Dendritic cell treated with granulocyte-macrophage colony-stimulating factor and Interleukin-4, amounts not matched to agents 40 ng/mL and 50 ng/mL, for 4 days (primary cell): ENCODE measurements at regions not wholly inside any gene's neighbourhood (a gene's known extent, or its start where the extent isn't known, plus 50 kb on each side); places are given as distances from the start of the nearest gene placed in this dataset.
"Not testable (repeated sequence)": the region's sequence is repeated elsewhere in the genome, so short reads cannot be mapped to it uniquely, and the experiment has no call there.

Source experiments
- H3K27ac Mint-ChIP-seq: one replicate; pipeline ENCODE4 v1.8.0; 2022; ENCODE audit warnings: mild to moderate bottlenecking, mixed read lengths
- H3K27me3 Mint-ChIP-seq: one replicate; pipeline ENCODE4 v1.8.0; 2022; ENCODE audit warnings: mild to moderate bottlenecking, mixed read lengths
- H3K36me3 Mint-ChIP-seq: one replicate; pipeline ENCODE4 v1.8.0; 2022; ENCODE audit warnings: low read depth, mixed read lengths
- H3K4me1 Mint-ChIP-seq: one replicate; pipeline ENCODE4 v1.8.0; 2022; ENCODE audit warnings: low read depth, mixed read lengths
- H3K4me3 Mint-ChIP-seq: one replicate; pipeline ENCODE4 v1.8.0; 2022; ENCODE audit warnings: mild to moderate bottlenecking, moderate library complexity, mixed read lengths
- H3K9me3 Mint-ChIP-seq: one replicate; pipeline ENCODE4 v1.8.0; 2022; ENCODE audit warnings: mixed read lengths
- intact Hi-C: fragments of 100-400 bp; cut with micrococcal nuclease; formaldehyde crosslinking; loops from one replicate; pipeline ENCODE4 v1.15.0; 2022

GRCh38 chr17:54376409-54376808 is 524.2 kb upstream of the TOM1L1 start:
- intact Hi-C loops, H3K4me1 Mint-ChIP-seq, H3K9me3 Mint-ChIP-seq, H3K4me3 Mint-ChIP-seq, H3K27me3 Mint-ChIP-seq, H3K27ac Mint-ChIP-seq, H3K36me3 Mint-ChIP-seq: not testable (repeated sequence)

- intact Hi-C loops = no loop called here
- no peak overlapping the region for H3K4me3 Mint-ChIP-seq
- no peak overlapping the region for H3K27ac Mint-ChIP-seq
Observed at GRCh38 chr17:54381482-54381881, 519.2 kb upstream of the TOM1L1 start.

GRCh38 chr17:54404259-54404658 is 496.4 kb upstream of the TOM1L1 start:
- H3K27ac Mint-ChIP-seq = no peak overlapping the region
- peaks cover 18% of the 10 kb centered on the region for H3K9me3 Mint-ChIP-seq
- no peaks in the 10 kb centered on the region for H3K27me3 Mint-ChIP-seq
- H3K36me3 Mint-ChIP-seq = no peaks in the 10 kb centered on the region
- no peak overlapping the region for H3K4me3 Mint-ChIP-seq
- no peaks in the 10 kb centered on the region for H3K4me1 Mint-ChIP-seq
- intact Hi-C loops = no loop called here

More at GRCh38 chr17:54381482-54381881, 519.2 kb upstream of the TOM1L1 start:
- no peaks in the 10 kb centered on the region for H3K27me3 Mint-ChIP-seq
- H3K4me1 Mint-ChIP-seq = no peaks in the 10 kb centered on the region
- no peaks in the 10 kb centered on the region for H3K36me3 Mint-ChIP-seq
- peaks cover 9% of the 10 kb centered on the region for H3K9me3 Mint-ChIP-seq

GRCh38 chr17:54405826-54406225 is 494.8 kb upstream of the TOM1L1 start:
- no peak overlapping the region for H3K27ac Mint-ChIP-seq
- H3K4me1 Mint-ChIP-seq = no peaks in the 10 kb centered on the region
- H3K36me3 Mint-ChIP-seq = no peaks in the 10 kb centered on the region
- peaks cover 18% of the 10 kb centered on the region for H3K9me3 Mint-ChIP-seq
- no peak overlapping the region for H3K4me3 Mint-ChIP-seq
- intact Hi-C loops = no loop called here
- H3K27me3 Mint-ChIP-seq = no peaks in the 10 kb centered on the region

GRCh38 chr17:54408731-54409130 is 491.9 kb upstream of the TOM1L1 start:
- intact Hi-C loops = no loop called here
- Mint-ChIP-seq H3K27ac (no peak overlapping the region), H3K36me3 (no peaks in the 10 kb centered on the region), H3K27me3 (no peaks in the 10 kb centered on the region), H3K4me1 (no peaks in the 10 kb centered on the region), H3K4me3 (no peak overlapping the region), H3K9me3 (peaks cover 18% of the 10 kb centered on the region)

- Mint-ChIP-seq H3K27ac (no peak overlapping the region), H3K9me3 (no peaks in the 10 kb centered on the region)
Observed at GRCh38 chr17:54418467-54418866, 482.2 kb upstream of the TOM1L1 start.

GRCh38 chr17:54425671-54426070 is 475.0 kb upstream of the TOM1L1 start:
- Mint-ChIP-seq H3K9me3 (peaks cover 13% of the 10 kb centered on the region), H3K36me3 (no peaks in the 10 kb centered on the region), H3K27ac (no peak overlapping the region), H3K27me3 (no peaks in the 10 kb centered on the region), H3K4me3 (no peak overlapping the region), H3K4me1 (no peaks in the 10 kb centered on the region)
- intact Hi-C loops = no loop called here

More at GRCh38 chr17:54418467-54418866, 482.2 kb upstream of the TOM1L1 start:
- no peaks in the 10 kb centered on the region for H3K36me3 Mint-ChIP-seq
- H3K4me1 Mint-ChIP-seq = no peaks in the 10 kb centered on the region
- no peaks in the 10 kb centered on the region for H3K27me3 Mint-ChIP-seq
- H3K4me3 Mint-ChIP-seq = no peak overlapping the region
- intact Hi-C loops = no loop called here

GRCh38 chr17:54426296-54426886 is 474.3 kb upstream of the TOM1L1 start:
- Mint-ChIP-seq H3K27ac (no peak overlapping the region), H3K4me1 (no peaks in the 10 kb centered on the region), H3K9me3 (peaks cover 13% of the 10 kb centered on the region), H3K4me3 (no peak overlapping the region), H3K36me3 (no peaks in the 10 kb centered on the region), H3K27me3 (no peaks in the 10 kb centered on the region)
- intact Hi-C loops = no loop called here

- intact Hi-C loops = no loop called here
- H3K36me3 Mint-ChIP-seq = no peaks in the 10 kb centered on the region
- peaks cover 39% of the 10 kb centered on the region for H3K9me3 Mint-ChIP-seq
- no peaks in the 10 kb centered on the region for H3K4me1 Mint-ChIP-seq
- no peak overlapping the region for H3K27ac Mint-ChIP-seq
- no peak overlapping the region for H3K4me3 Mint-ChIP-seq
- H3K27me3 Mint-ChIP-seq = no peaks in the 10 kb centered on the region
Observed at GRCh38 chr17:54435966-54436365, 464.7 kb upstream of the TOM1L1 start.

- intact Hi-C loops = no loop called here
- Mint-ChIP-seq H3K4me3 (no peak overlapping the region), H3K9me3 (peaks cover 49% of the 10 kb centered on the region), H3K36me3 (no peaks in the 10 kb centered on the region), H3K27me3 (no peaks in the 10 kb centered on the region), H3K4me1 (no peaks in the 10 kb centered on the region), H3K27ac (no peak overlapping the region)
Observed at GRCh38 chr17:54439816-54440215, 460.8 kb upstream of the TOM1L1 start.

GRCh38 chr17:54451051-54451450 is 449.6 kb upstream of the TOM1L1 start:
- intact Hi-C loops = no loop called here
- no peaks in the 10 kb centered on the region for H3K4me1 Mint-ChIP-seq
- H3K27me3 Mint-ChIP-seq = no peaks in the 10 kb centered on the region
- peaks cover 43% of the 10 kb centered on the region for H3K9me3 Mint-ChIP-seq
- no peak overlapping the region for H3K27ac Mint-ChIP-seq
- no peak overlapping the region for H3K4me3 Mint-ChIP-seq
- H3K36me3 Mint-ChIP-seq = no peaks in the 10 kb centered on the region

- H3K4me3 Mint-ChIP-seq = no peak overlapping the region
- intact Hi-C loops = no loop called here
- no peak overlapping the region for H3K27ac Mint-ChIP-seq
- no peaks in the 10 kb centered on the region for H3K27me3 Mint-ChIP-seq
- H3K36me3 Mint-ChIP-seq = no peaks in the 10 kb centered on the region
- peaks cover 51% of the 10 kb centered on the region for H3K9me3 Mint-ChIP-seq
- no peaks in the 10 kb centered on the region for H3K4me1 Mint-ChIP-seq
Observed at GRCh38 chr17:54452666-54453348, 447.8 kb upstream of the TOM1L1 start.

- intact Hi-C loops = no loop called here
- H3K4me3 Mint-ChIP-seq = no peak overlapping the region
- H3K27me3 Mint-ChIP-seq = no peaks in the 10 kb centered on the region
- no peak overlapping the region for H3K27ac Mint-ChIP-seq
- peaks cover 63% of the 10 kb centered on the region for H3K9me3 Mint-ChIP-seq
- H3K36me3 Mint-ChIP-seq = no peaks in the 10 kb centered on the region
- H3K4me1 Mint-ChIP-seq = no peaks in the 10 kb centered on the region
Observed at GRCh38 chr17:54455251-54455868, 445.3 kb upstream of the TOM1L1 start.

- H3K4me1 Mint-ChIP-seq, H3K27ac Mint-ChIP-seq, H3K4me3 Mint-ChIP-seq, H3K36me3 Mint-ChIP-seq, intact Hi-C loops, H3K27me3 Mint-ChIP-seq: not testable (repeated sequence)
- peaks cover 31% of the 10 kb centered on the region for H3K9me3 Mint-ChIP-seq
Observed at GRCh38 chr17:54465443-54465842, 435.2 kb upstream of the TOM1L1 start.
